ENCODE measurements at regions not wholly inside any gene's neighbourhood (a gene's known extent, or its start where the extent isn't known, plus 50 kb on each side); places are given as distances from the start of the nearest gene placed in this dataset.
"Not testable (repeated sequence)": the region's sequence is repeated elsewhere in the genome, so short reads cannot be mapped to it uniquely, and the experiment has no call there.

DNA sequence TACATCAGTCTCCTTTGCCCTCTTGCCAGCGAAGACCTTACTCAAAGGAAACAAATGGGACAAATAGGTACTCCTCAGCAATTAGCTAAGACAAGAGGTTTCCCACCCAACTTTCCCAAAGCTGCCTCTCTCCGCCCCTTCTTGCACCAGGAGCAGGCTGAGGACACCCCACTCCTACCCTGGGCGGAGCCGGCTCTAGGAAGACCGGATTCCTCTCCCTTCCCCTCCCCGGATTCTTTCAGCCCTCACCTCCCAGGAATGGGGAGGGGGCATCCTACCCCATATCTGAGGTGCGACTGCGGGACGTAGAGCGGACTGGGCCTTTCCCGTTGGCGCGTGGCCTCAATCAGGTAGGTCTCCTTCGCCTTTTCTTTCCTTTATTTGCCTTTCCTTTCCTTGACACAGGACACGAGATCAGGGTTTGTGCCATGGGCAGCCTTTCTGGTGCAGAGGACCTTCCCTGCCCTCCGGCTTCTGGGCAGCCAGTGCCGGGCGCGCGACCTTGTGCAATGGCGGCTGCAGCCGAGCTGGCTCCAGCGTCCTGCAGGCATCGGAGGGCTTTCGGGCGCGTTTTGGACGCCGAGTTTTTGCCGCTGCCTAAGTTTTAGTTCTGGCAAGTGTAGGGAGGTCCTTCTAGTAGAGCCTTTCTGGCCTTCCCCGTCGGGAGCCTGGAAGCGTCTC, 279.9 kb downstream of the PLS3 start:
- H3K9me3 ChIP-seq (ENCODE audit: control insufficient read depth, insufficient read depth, low read length); H3K4me2 ChIP-seq (ENCODE audit: low read depth, low read length); DNase-seq; BruUV-seq (replicated peaks); CTCF ChIA-PET; in situ Hi-C loops (cut with MboI; ENCODE audit: low sequenced_read_pairs); POLR2A ChIA-PET (ENCODE audit: unreplicated experiment); H3K56ac ChIP-seq (ENCODE audit: extremely low read depth, insufficient read depth, low read length); H3K79me1 ChIP-seq (ENCODE audit: low read depth in 1 of 2, low read length in 2 of 2); H4K8ac ChIP-seq (ENCODE audit: low read depth in 2 of 2, low read length in 2 of 2); H2BK5ac ChIP-seq (ENCODE audit: low read depth, low read length, poor library complexity, severe bottlenecking); H4K91ac ChIP-seq (ENCODE audit: insufficient read depth, low read depth, low read length); H3K27ac ChIP-seq (ENCODE audit: insufficient read depth, low read length); H2BK120ac ChIP-seq (ENCODE audit: low read depth, low read length); H2BK20ac ChIP-seq (ENCODE audit: low read depth, low read length); H3K18ac ChIP-seq (ENCODE audit: low read depth, low read length); H3K27me3 ChIP-seq (ENCODE audit: control insufficient read depth, insufficient read depth, low read length); dilution Hi-C loops (cut with HindIII; ENCODE audit: low sequenced_read_pairs, unreplicated experiment); H2AFZ ChIP-seq (replicated peaks; ENCODE audit: low read length, poor library complexity); H4K5ac ChIP-seq (ENCODE audit: low read depth, low read length); H3K4me1 ChIP-seq (ENCODE audit: control insufficient read depth, insufficient read depth, low read length); H3K23ac ChIP-seq (ENCODE audit: low read depth, low read length); H3K9me1 ChIP-seq (ENCODE audit: insufficient read depth, low read length); H3K4me3 ChIP-seq (ENCODE audit: insufficient read depth, low read depth, low read length); H2AK5ac ChIP-seq (ENCODE audit: low read depth, low read length); H4K20me1 ChIP-seq (ENCODE audit: insufficient read depth, low read length); H3K14ac ChIP-seq (replicated peaks; ENCODE audit: low read depth, low read length); H3K36me3 ChIP-seq (ENCODE audit: control insufficient read depth, insufficient read depth, low read length); intact Hi-C loops (cut with micrococcal nuclease); H3K4ac ChIP-seq (ENCODE audit: low read depth, low read length); H3K9ac ChIP-seq (ENCODE audit: low read depth, low read length); H2AK9ac ChIP-seq (replicated peaks; ENCODE audit: low read depth, low read length, poor library complexity); H2BK15ac ChIP-seq (ENCODE audit: low read depth, low read length); ATAC-seq (ENCODE audit: low read depth): not testable (repeated sequence)
- no CpG with 5 or more reads among the region's 33 CpGs for WGBS, 2 experiments (ENCODE audit: extremely low coverage in 2 of 2, insufficient read length in 1 of 2)

DNA sequence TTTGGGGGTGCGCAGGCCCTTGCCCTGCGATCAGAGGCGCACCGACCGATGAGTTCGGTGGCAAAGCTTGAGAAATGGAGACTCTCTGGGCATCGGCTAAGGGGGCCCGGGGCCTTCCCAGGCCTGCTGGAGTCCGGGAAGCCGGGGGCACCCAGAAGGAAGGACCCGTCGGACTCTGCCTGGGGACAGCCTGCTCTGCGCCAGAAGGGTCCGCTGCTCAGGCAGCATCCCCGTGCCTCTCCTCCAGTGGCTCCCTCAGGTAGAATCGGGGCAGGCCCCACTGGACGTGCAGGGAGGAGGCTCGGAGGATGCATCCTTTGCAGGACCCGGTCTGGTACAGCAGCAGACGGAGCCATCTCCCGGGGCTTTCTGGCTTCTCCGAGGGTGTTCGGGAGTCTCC, 290.0 kb downstream of the PLS3 start:
- H3K9me1 ChIP-seq (ENCODE audit: insufficient read depth, low read length); H2AK9ac ChIP-seq (replicated peaks; ENCODE audit: low read depth, low read length, poor library complexity); ATAC-seq (ENCODE audit: low read depth); POLR2A ChIA-PET (ENCODE audit: unreplicated experiment); H4K8ac ChIP-seq (ENCODE audit: low read depth in 2 of 2, low read length in 2 of 2); H2BK20ac ChIP-seq (ENCODE audit: low read depth, low read length); H2BK15ac ChIP-seq (ENCODE audit: low read depth, low read length); in situ Hi-C loops (cut with MboI; ENCODE audit: low sequenced_read_pairs); H3K18ac ChIP-seq (ENCODE audit: low read depth, low read length); intact Hi-C loops (cut with micrococcal nuclease); H3K27me3 ChIP-seq (ENCODE audit: control insufficient read depth, insufficient read depth, low read length); H3K36me3 ChIP-seq (ENCODE audit: control insufficient read depth, insufficient read depth, low read length); H4K91ac ChIP-seq (ENCODE audit: insufficient read depth, low read depth, low read length); DNase-seq; H3K4me3 ChIP-seq (ENCODE audit: insufficient read depth, low read depth, low read length); H2AK5ac ChIP-seq (ENCODE audit: low read depth, low read length); H3K9ac ChIP-seq (ENCODE audit: low read depth, low read length); H3K4me2 ChIP-seq (ENCODE audit: low read depth, low read length); H4K20me1 ChIP-seq (ENCODE audit: insufficient read depth, low read length); H3K4ac ChIP-seq (ENCODE audit: low read depth, low read length); H2BK5ac ChIP-seq (ENCODE audit: low read depth, low read length, poor library complexity, severe bottlenecking); H3K23ac ChIP-seq (ENCODE audit: low read depth, low read length); CTCF ChIA-PET; H3K27ac ChIP-seq (ENCODE audit: insufficient read depth, low read length); H3K56ac ChIP-seq (ENCODE audit: extremely low read depth, insufficient read depth, low read length); H2AFZ ChIP-seq (replicated peaks; ENCODE audit: low read length, poor library complexity); BruUV-seq (replicated peaks); H3K4me1 ChIP-seq (ENCODE audit: control insufficient read depth, insufficient read depth, low read length); H4K5ac ChIP-seq (ENCODE audit: low read depth, low read length); H2BK120ac ChIP-seq (ENCODE audit: low read depth, low read length); H3K14ac ChIP-seq (replicated peaks; ENCODE audit: low read depth, low read length); H3K79me1 ChIP-seq (ENCODE audit: low read depth in 1 of 2, low read length in 2 of 2); dilution Hi-C loops (cut with HindIII; ENCODE audit: low sequenced_read_pairs, unreplicated experiment); H3K9me3 ChIP-seq (ENCODE audit: control insufficient read depth, insufficient read depth, low read length): not testable (repeated sequence)
- WGBS, 2 experiments (ENCODE audit: extremely low coverage in 2 of 2, insufficient read length in 1 of 2): no CpG with 5 or more reads among the region's 23 CpGs
